H9 (cell line): ENCODE measurements at regions not wholly inside any gene's neighbourhood (a gene's known extent, or its start where the extent isn't known, plus 50 kb on each side); places are given as distances from the start of the nearest gene placed in this dataset.

ENCODE experiments used
- DNase-seq: peaks from one replicate; pipeline ENCODE4 v3.0.0-alpha.2; 2017
- H2AFZ ChIP-seq: one replicate; pipeline ENCODE4 v1.6.1; 2013; ENCODE audit warnings: mild to moderate bottlenecking, low read length, control low read depth, moderate library complexity
- H2AK5ac ChIP-seq: 2 replicates; pipeline ENCODE4 v1.6.1; 2013; ENCODE audit warnings: low read length, control low read depth, mixed read lengths; ENCODE audit not compliant: insufficient read length
- H2BK120ac ChIP-seq: one replicate; pipeline ENCODE4 v1.6.1; 2013; ENCODE audit warnings: low read depth, mild to moderate bottlenecking, low read length, control low read depth, inconsistent platforms; ENCODE audit not compliant: poor library complexity, severe bottlenecking
- H2BK12ac ChIP-seq: 2 replicates; pipeline ENCODE4 v1.6.1; 2013; ENCODE audit warnings: low read length, control low read depth, mixed read lengths, low read depth; ENCODE audit not compliant: insufficient read length
- H2BK15ac ChIP-seq: 2 replicates; pipeline ENCODE4 v1.6.1; 2013; ENCODE audit warnings: low read depth, low read length, control low read depth
- H2BK20ac ChIP-seq: one replicate; pipeline ENCODE4 v1.6.1; 2013; ENCODE audit warnings: low read depth, mild to moderate bottlenecking, low read length, control low read depth, inconsistent platforms; ENCODE audit not compliant: poor library complexity, severe bottlenecking
- H2BK5ac ChIP-seq: 2 replicates; pipeline ENCODE4 v1.6.1; 2013; ENCODE audit warnings: low read length, control low read depth, mixed read lengths; ENCODE audit not compliant: insufficient read length
- H3K14ac ChIP-seq: 2 replicates; pipeline ENCODE4 v1.6.1; 2013; ENCODE audit warnings: low read length, control low read depth; ENCODE audit not compliant: insufficient read depth
- H3K18ac ChIP-seq: 2 replicates; pipeline ENCODE4 v1.6.1; 2013; ENCODE audit warnings: low read depth, mild to moderate bottlenecking, mixed read lengths, low read length, control low read depth; ENCODE audit not compliant: insufficient read length
- H3K23ac ChIP-seq: 2 replicates; pipeline ENCODE4 v1.6.1; 2013; ENCODE audit warnings: low read length, control low read depth, mixed read lengths, low read depth; ENCODE audit not compliant: insufficient read length
- H3K23me2 ChIP-seq: 2 replicates; pipeline ENCODE4 v1.6.1; 2013; ENCODE audit warnings: low read depth, mild to moderate bottlenecking, mixed read lengths, low read length, control low read depth; ENCODE audit not compliant: insufficient read length, poor library complexity, severe bottlenecking
- H3K27ac ChIP-seq: 2 replicates; pipeline ENCODE4 v1.5.1; 2013; ENCODE audit warnings: low read length, control low read depth, mixed read lengths, low read depth; ENCODE audit not compliant: insufficient read length
- H3K27me3 ChIP-seq: 2 replicates; pipeline ENCODE4 v1.6.1; 2013; ENCODE audit warnings: low read length, control low read depth, inconsistent platforms; ENCODE audit not compliant: insufficient read depth
- H3K4ac ChIP-seq: 2 replicates; pipeline ENCODE4 v1.6.1; 2013; ENCODE audit warnings: low read depth, mild to moderate bottlenecking, control low read depth, inconsistent platforms, low read length, moderate library complexity
- H3K4me1 ChIP-seq: 2 replicates; pipeline ENCODE4 v1.6.1; 2013; ENCODE audit warnings: low read length, control low read depth, inconsistent platforms; ENCODE audit not compliant: insufficient read depth
- H3K4me2 ChIP-seq: 2 replicates; pipeline ENCODE4 v1.6.1; 2013; ENCODE audit warnings: low read length, control low read depth, mixed read lengths; ENCODE audit not compliant: insufficient read length, insufficient read depth
- H3K56ac ChIP-seq: 2 replicates; pipeline ENCODE4 v1.6.1; 2013; ENCODE audit warnings: low read depth, mild to moderate bottlenecking, mixed read lengths, low read length, control low read depth; ENCODE audit not compliant: insufficient read length
- H3K79me1 ChIP-seq: 2 replicates; pipeline ENCODE4 v1.6.1; 2013; ENCODE audit warnings: low read depth, mild to moderate bottlenecking, moderate library complexity, low read length, control low read depth, inconsistent platforms; ENCODE audit not compliant: insufficient read depth, poor library complexity, severe bottlenecking
- H3K79me2 ChIP-seq: 2 replicates; pipeline ENCODE4 v1.6.1; 2013; ENCODE audit warnings: low read length, control low read depth, inconsistent platforms; ENCODE audit not compliant: insufficient read depth
- H3K9ac ChIP-seq: 2 replicates; pipeline ENCODE4 v1.6.1; 2013; ENCODE audit warnings: low read length, control low read depth, mixed read lengths; ENCODE audit not compliant: insufficient read length; ENCODE audit errors: extremely low read depth
- H3K9me3 ChIP-seq: one replicate; pipeline ENCODE4 v1.6.1; 2013; ENCODE audit warnings: low read depth, low read length, inconsistent platforms; ENCODE audit not compliant: control insufficient read depth
- H3T11ph ChIP-seq: one replicate; pipeline ENCODE4 v1.6.1; 2013; ENCODE audit warnings: mild to moderate bottlenecking, low read length, control low read depth, inconsistent platforms
- H4K20me1 ChIP-seq: one replicate; pipeline ENCODE4 v1.6.1; 2013; ENCODE audit not compliant: control insufficient read depth, insufficient read length, insufficient read depth
- H4K5ac ChIP-seq: 2 replicates; pipeline ENCODE4 v1.6.1; 2013; ENCODE audit warnings: low read depth, mild to moderate bottlenecking, mixed read lengths, low read length, control low read depth; ENCODE audit not compliant: insufficient read length
- H4K8ac ChIP-seq: replicated peaks from 2 replicates; pipeline ENCODE4 v1.6.1; 2013; ENCODE audit warnings: low read length, control low read depth, mixed read lengths, low read depth; ENCODE audit not compliant: insufficient read length
- H4K91ac ChIP-seq: 2 replicates; pipeline ENCODE4 v1.6.1; 2013; ENCODE audit warnings: low read depth, mild to moderate bottlenecking, moderate library complexity, mixed read lengths, low read length, control low read depth; ENCODE audit not compliant: insufficient read length
- H3K27ac Mint-ChIP-seq, 3 experiments: 2 replicates in 2 of 3; 3 replicates in 1 of 3; pipeline ENCODE4 v1.8.0; 2020 to 2021; ENCODE audit warnings: mixed read lengths in 3 of 3, mild to moderate bottlenecking in 1 of 3, moderate library complexity in 1 of 3
- H3K27me3 Mint-ChIP-seq: 2 replicates; pipeline ENCODE4 v1.8.0; 2021; ENCODE audit warnings: low read depth, mild to moderate bottlenecking, moderate library complexity, mixed read lengths
- H3K36me3 Mint-ChIP-seq, 3 experiments: 2 replicates in 2 of 3; 3 replicates in 1 of 3; pipeline ENCODE4 v1.8.0; 2020 to 2021; ENCODE audit warnings: low read depth in 3 of 3, mixed read lengths in 3 of 3; ENCODE audit not compliant: insufficient read depth in 1 of 3
- H3K4me1 Mint-ChIP-seq, 2 experiments: 2 replicates each; pipeline ENCODE4 v1.8.0; 2020; ENCODE audit warnings: mixed read lengths in 2 of 2
- H3K4me3 Mint-ChIP-seq, 2 experiments: 2 replicates in 1 of 2; 3 replicates in 1 of 2; pipeline ENCODE4 v1.8.0; 2020 to 2021; ENCODE audit warnings: mild to moderate bottlenecking in 2 of 2, mixed read lengths in 2 of 2, moderate library complexity in 1 of 2
- H3K9me3 Mint-ChIP-seq, 2 experiments: 2 replicates in 1 of 2; 3 replicates in 1 of 2; pipeline ENCODE4 v1.8.0; 2020; ENCODE audit warnings: mild to moderate bottlenecking in 2 of 2, mixed read lengths in 2 of 2, moderate library complexity in 1 of 2
- CTCF ChIP-seq: fragments of 200-600 bp; sonication (generic); conservative IDR thresholded peaks from 3 replicates; pipeline ENCODE4 v1.8.0; 2021; ENCODE audit warnings: antibody characterized with exemption, mild to moderate bottlenecking
- WGBS: extraction: QIAGEN DNeasy Blood & Tissue Kit; methylation state at CpG from one replicate; pipeline ENCODE4 v1.1.7; 2013; ENCODE audit warnings: missing lambda C conversion rate, low lambda C conversion rate, mixed read lengths; ENCODE audit not compliant: insufficient read length; ENCODE audit errors: extremely low coverage; 5-methylcytosine and 5-hydroxymethylcytosine counted together

GRCh38 chr12:15033029-15033428, 60.2 kb downstream of the PDE6H start:
- H2BK12ac ChIP-seq: no peak overlapping the region
- H3K4me1 ChIP-seq: peaks cover 5% of the 10 kb centered on the region; the same call in 1 of the 2 replicates
- H3K14ac ChIP-seq: no peak overlapping the region
- no peaks in the 10 kb centered on the region for H3K9me3 ChIP-seq
- no peak overlapping the region for H4K8ac ChIP-seq
- H2AFZ ChIP-seq: no peak overlapping the region
- TF ChIP-seq CTCF: no peak
- Mint-ChIP-seq H3K4me3 (no peak overlapping the region), H3K9me3 (peaks cover 4 to 8% of the 10 kb centered on the region in 2 experiments; a peak in 4 of 5 replicates), H3K27ac (no peak overlapping the region), H3K27me3 (no peaks in the 10 kb centered on the region), H3K36me3 (peaks cover 0 to 7% (median 2%) of the 10 kb centered on the region in 3 experiments; a peak in 1 of 7 replicates), H3K4me1 (peaks cover 31 to 32% of the 10 kb centered on the region in 2 experiments)
- H3K18ac ChIP-seq: no peak overlapping the region
- no peaks in the 10 kb centered on the region for H4K20me1 ChIP-seq
- no peak overlapping the region for H3K9ac ChIP-seq
- no peak for DNase-seq
- H2AK5ac ChIP-seq: no peak overlapping the region
- H4K91ac ChIP-seq: no peak overlapping the region
- H3K4me2 ChIP-seq: no peak overlapping the region
- H2BK15ac ChIP-seq: no peak overlapping the region
- no peak overlapping the region for H3K4ac ChIP-seq
- no peak overlapping the region for H2BK120ac ChIP-seq
- no peaks in the 10 kb centered on the region for H3K23me2 ChIP-seq
- H3K56ac ChIP-seq: no peak overlapping the region
- H3K23ac ChIP-seq: no peak overlapping the region
- H2BK20ac ChIP-seq: no peak overlapping the region
- H4K5ac ChIP-seq: no peak overlapping the region
- no peaks in the 10 kb centered on the region for H3K79me1 ChIP-seq
- H3K27ac ChIP-seq: no peak overlapping the region
- no CpG with 5 or more reads among the region's 1 CpG for WGBS
- H3T11ph ChIP-seq: no peak overlapping the region
- no peaks in the 10 kb centered on the region for H3K79me2 ChIP-seq
- H3K27me3 ChIP-seq: no peaks in the 10 kb centered on the region
- H2BK5ac ChIP-seq: no peak overlapping the region
